ENCODE measurements at regions not wholly inside any gene's neighbourhood (a gene's known extent, or its start where the extent isn't known, plus 50 kb on each side); places are given as distances from the start of the nearest gene placed in this dataset.

GRCh38 chrY:7544172-7544770 lies 632.7 kb upstream of the AMELY start:
- TF ChIP-seq, protein P1, sequence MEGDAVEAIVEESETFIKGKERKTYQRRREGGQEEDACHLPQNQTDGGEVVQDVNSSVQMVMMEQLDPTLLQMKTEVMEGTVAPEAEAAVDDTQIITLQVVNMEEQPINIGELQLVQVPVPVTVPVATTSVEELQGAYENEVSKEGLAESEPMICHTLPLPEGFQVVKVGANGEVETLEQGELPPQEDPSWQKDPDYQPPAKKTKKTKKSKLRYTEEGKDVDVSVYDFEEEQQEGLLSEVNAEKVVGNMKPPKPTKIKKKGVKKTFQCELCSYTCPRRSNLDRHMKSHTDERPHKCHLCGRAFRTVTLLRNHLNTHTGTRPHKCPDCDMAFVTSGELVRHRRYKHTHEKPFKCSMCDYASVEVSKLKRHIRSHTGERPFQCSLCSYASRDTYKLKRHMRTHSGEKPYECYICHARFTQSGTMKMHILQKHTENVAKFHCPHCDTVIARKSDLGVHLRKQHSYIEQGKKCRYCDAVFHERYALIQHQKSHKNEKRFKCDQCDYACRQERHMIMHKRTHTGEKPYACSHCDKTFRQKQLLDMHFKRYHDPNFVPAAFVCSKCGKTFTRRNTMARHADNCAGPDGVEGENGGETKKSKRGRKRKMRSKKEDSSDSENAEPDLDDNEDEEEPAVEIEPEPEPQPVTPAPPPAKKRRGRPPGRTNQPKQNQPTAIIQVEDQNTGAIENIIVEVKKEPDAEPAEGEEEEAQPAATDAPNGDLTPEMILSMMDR (IDR thresholded peaks at IDR 0.05), result no peak
- TF ChIP-seq POLR2A (IDR thresholded peaks at IDR 0.05), result no peak

All from ovary (tissue), 3 donors.